ENCODE measurements at regions not wholly inside any gene's neighbourhood (a gene's known extent, or its start where the extent isn't known, plus 50 kb on each side); places are given as distances from the start of the nearest gene placed in this dataset.
A peak's percentile ranks its signal among the peaks of the same experiment; 100 is the strongest.

- H2AFZ ChIP-seq: peak overlapping the region; percentile 54
- CTCF ChIA-PET: no interaction called here
- peak overlapping the region; percentile 78 for H3K4me2 ChIP-seq
- no peaks in the 10 kb centered on the region for H3K27me3 ChIP-seq (ENCODE audit: insufficient read depth, low read depth)
- TF ChIP-seq EZH2 (IDR thresholded peaks at IDR 0.05; ENCODE audit: low read depth) (no peak), CTCF (conservative IDR thresholded peaks at IDR 0.05) (no peak)
- no peaks in the 10 kb centered on the region for H3K9me2 ChIP-seq (ENCODE audit: insufficient read depth)
- DNase-seq: peak; percentile 82 to 97
- H3K36me3 ChIP-seq (ENCODE audit: low read depth): no peaks in the 10 kb centered on the region
- no peaks in the 10 kb centered on the region for H4K20me1 ChIP-seq (ENCODE audit: insufficient read depth)
- BruUV-seq (replicated peaks): no TSS peak
- peaks cover 55% of the 10 kb centered on the region for H3K4me1 ChIP-seq (replicated peaks; ENCODE audit: insufficient read depth)
- intact Hi-C loops (cut with micrococcal nuclease; ENCODE audit: unreplicated experiment): loop anchor here (1.0 to 10.0 kb wide), 6 partner anchors 80 to 788 kb away; partner anchors contain the start of gene NBEA
- H3K27ac ChIP-seq: peak overlapping the region; percentile 96
- peak overlapping the region; percentile 47; the same call in 1 of the 2 replicates for H3K4me3 ChIP-seq
- POLR2A ChIA-PET (ENCODE audit: unreplicated experiment): no interaction called here
- H3F3A ChIP-seq (ENCODE audit: insufficient read depth, low read depth): peaks cover 38% of the 10 kb centered on the region
- no peaks in the 10 kb centered on the region for H3K79me2 ChIP-seq (ENCODE audit: low read depth)
- peaks cover 6% of the 10 kb centered on the region; the same call in 1 of the 2 replicates for H3K9me3 ChIP-seq (ENCODE audit: insufficient read depth, low read depth)
Measured at GRCh38 chr13:34156841-34157365, 339.0 kb downstream of the RFC3 start.

- Histone ChIP-seq H3F3A (ENCODE audit: insufficient read depth, low read depth) (peaks cover 28% of the 10 kb centered on the region), H3K4me1 (replicated peaks; ENCODE audit: insufficient read depth) (peaks cover 50% of the 10 kb centered on the region), H3K4me2 (no peak overlapping the region), H3K79me2 (ENCODE audit: low read depth) (no peaks in the 10 kb centered on the region), H2AFZ (no peak overlapping the region), H4K20me1 (ENCODE audit: insufficient read depth) (no peaks in the 10 kb centered on the region), H3K9me3 (ENCODE audit: insufficient read depth, low read depth) (no peaks in the 10 kb centered on the region; the same call in 1 of the 2 replicates), H3K4me3 (no peak overlapping the region), H3K9me2 (ENCODE audit: insufficient read depth) (no peaks in the 10 kb centered on the region), H3K36me3 (ENCODE audit: low read depth) (no peaks in the 10 kb centered on the region), H3K27me3 (ENCODE audit: insufficient read depth, low read depth) (no peaks in the 10 kb centered on the region), H3K27ac (no peak overlapping the region)
- intact Hi-C loops (cut with micrococcal nuclease; ENCODE audit: unreplicated experiment): loop anchor here (5.0 to 10.0 kb wide), 4 partner anchors 83 to 785 kb away; partner anchors contain the start of gene NBEA
- no peak for DNase-seq
- TF ChIP-seq EZH2 (IDR thresholded peaks at IDR 0.05; ENCODE audit: low read depth) (no peak), CTCF (conservative IDR thresholded peaks at IDR 0.05) (no peak)
- ChIA-PET CTCF (no interaction called here), POLR2A (ENCODE audit: unreplicated experiment) (no interaction called here)
- BruUV-seq (replicated peaks): no TSS peak
Measured at GRCh38 chr13:34159946-34160345, 342.0 kb downstream of the RFC3 start.

- peak in 1 of 2 experiments; percentile 71 for DNase-seq
- CTCF ChIA-PET: interaction anchor here (0.5 to 1.0 kb wide), 2 partner anchors 10 to 225 kb away, joined by 4 read pairs; no protein-coding TSS in a partner anchor
Measured at GRCh38 chr13:34161931-34162543, 344.1 kb downstream of the RFC3 start.

More at GRCh38 chr13:34161931-34162543, 344.1 kb downstream of the RFC3 start:
- intact Hi-C loops (cut with micrococcal nuclease; ENCODE audit: unreplicated experiment): no loop called here
- TF ChIP-seq CTCF (conservative IDR thresholded peaks at IDR 0.05) (no peak), EZH2 (IDR thresholded peaks at IDR 0.05; ENCODE audit: low read depth) (no peak)
- Histone ChIP-seq H4K20me1 (ENCODE audit: insufficient read depth) (no peaks in the 10 kb centered on the region), H2AFZ (peak overlapping the region; percentile 31), H3K36me3 (ENCODE audit: low read depth) (no peaks in the 10 kb centered on the region), H3F3A (ENCODE audit: insufficient read depth, low read depth) (peaks cover 9% of the 10 kb centered on the region), H3K27me3 (ENCODE audit: insufficient read depth, low read depth) (no peaks in the 10 kb centered on the region), H3K4me1 (replicated peaks; ENCODE audit: insufficient read depth) (peaks cover 32% of the 10 kb centered on the region), H3K27ac (peak overlapping the region; percentile 58), H3K9me2 (ENCODE audit: insufficient read depth) (no peaks in the 10 kb centered on the region), H3K4me2 (peak overlapping the region; percentile 29; the same call in 1 of the 2 replicates), H3K79me2 (ENCODE audit: low read depth) (no peaks in the 10 kb centered on the region), H3K9me3 (ENCODE audit: insufficient read depth, low read depth) (no peaks in the 10 kb centered on the region; the same call in 1 of the 2 replicates), H3K4me3 (no peak overlapping the region)
- no TSS peak for BruUV-seq (replicated peaks)
- POLR2A ChIA-PET (ENCODE audit: unreplicated experiment): no interaction called here
